MCF 10A (cell line): ENCODE measurements at regions not wholly inside any gene's neighbourhood (a gene's known extent, or its start where the extent isn't known, plus 50 kb on each side); places are given as distances from the start of the nearest gene placed in this dataset.

Source experiments
- BruUV-seq: library from RNA; stranded (reverse); fragments of 400-500 nt; replicated peaks from 2 replicates; lab custom pipeline; 2021; lab: Mats Ljungman, UMichigan
- CTCF ChIA-PET: fragments of 300-600 bp; sonication (Branson Sonifier 250); formaldehyde crosslinking; extraction: SDS; loops from one replicate; lab custom pipeline; 2021; ENCODE audit warnings: antibody characterized with exemption, inconsistent platforms; lab: Yijun Ruan, JAX
- POLR2A ChIA-PET: fragments of 300-600, 350-650 bp; sonication (Branson Sonifier 250); formaldehyde crosslinking; extraction: SDS; loops from one replicate; lab custom pipeline; 2020; ENCODE audit warnings: antibody characterized with exemption, inconsistent platforms; lab: Yijun Ruan, JAX
- DNase-seq: peaks from one replicate; pipeline ENCODE4 v3.0.0-alpha.2; 2018; ENCODE audit not compliant: unreplicated experiment
- H3K27ac Mint-ChIP-seq: one replicate; pipeline ENCODE4 v1.8.0; 2022; ENCODE audit warnings: mild to moderate bottlenecking, low read depth, mixed read lengths; ENCODE audit not compliant: unreplicated experiment
- H3K27me3 Mint-ChIP-seq: one replicate; pipeline ENCODE4 v1.8.0; 2022; ENCODE audit warnings: mixed read lengths; ENCODE audit not compliant: insufficient read depth, unreplicated experiment
- H3K36me3 Mint-ChIP-seq: one replicate; pipeline ENCODE4 v1.8.0; 2022; ENCODE audit warnings: mild to moderate bottlenecking, moderate library complexity, mixed read lengths; ENCODE audit not compliant: insufficient read depth, unreplicated experiment
- H3K4me1 Mint-ChIP-seq: one replicate; pipeline ENCODE4 v1.8.0; 2022; ENCODE audit warnings: mixed read lengths; ENCODE audit not compliant: insufficient read depth, unreplicated experiment
- H3K4me3 Mint-ChIP-seq: one replicate; pipeline ENCODE4 v1.8.0; 2022; ENCODE audit warnings: mild to moderate bottlenecking, moderate library complexity, mixed read lengths; ENCODE audit not compliant: unreplicated experiment
- H3K9me3 Mint-ChIP-seq: one replicate; pipeline ENCODE4 v1.8.0; 2022; ENCODE audit warnings: mixed read lengths; ENCODE audit not compliant: unreplicated experiment
- intact Hi-C: fragments of 100-400 bp; cut with micrococcal nuclease; formaldehyde crosslinking; loops from 2 replicates; pipeline ENCODE4 v1.14.1; 2022
- TF ChIP-seq, protein P1 (sequence below): fragments of 200-600 bp; IDR thresholded peaks from one replicate; pipeline ENCODE4 v1.8.0; 2022; ENCODE audit warnings: antibody characterized with exemption, mild to moderate bottlenecking; ENCODE audit not compliant: unreplicated experiment

DNA sequence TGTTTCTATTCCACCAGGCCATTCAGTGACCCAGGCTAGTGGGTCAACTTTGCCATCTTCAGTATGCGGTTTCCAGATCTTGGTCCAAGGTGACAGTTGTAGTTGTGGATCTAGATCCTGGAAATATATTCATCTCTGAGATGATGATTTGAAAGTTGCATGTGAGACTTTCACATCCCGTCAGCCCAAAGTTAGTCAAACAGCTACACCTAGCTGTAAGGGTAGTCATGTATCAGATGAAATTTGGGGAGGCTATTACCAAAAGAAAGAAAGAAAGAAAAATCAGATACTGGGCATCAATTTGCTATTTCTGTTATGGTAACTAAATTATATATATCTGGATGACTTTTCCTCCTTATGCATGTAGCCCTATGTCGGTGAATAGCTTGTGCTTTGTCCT, 259.4 kb upstream of the ARX start:
- peak; percentile 4 for DNase-seq
- H3K4me1 Mint-ChIP-seq, result no peaks in the 10 kb centered on the region
- intact Hi-C loops, result no loop called here
- no peaks in the 10 kb centered on the region for H3K36me3 Mint-ChIP-seq
- H3K4me3 Mint-ChIP-seq, result no peak overlapping the region
- CTCF ChIA-PET, result interaction anchor here (0.7 to 1.6 kb wide), 5 partner anchors 12 to 435 kb away, joined by 3 to 6 read pairs (median 3); no protein-coding TSS in a partner anchor
- TF ChIP-seq, protein P1, sequence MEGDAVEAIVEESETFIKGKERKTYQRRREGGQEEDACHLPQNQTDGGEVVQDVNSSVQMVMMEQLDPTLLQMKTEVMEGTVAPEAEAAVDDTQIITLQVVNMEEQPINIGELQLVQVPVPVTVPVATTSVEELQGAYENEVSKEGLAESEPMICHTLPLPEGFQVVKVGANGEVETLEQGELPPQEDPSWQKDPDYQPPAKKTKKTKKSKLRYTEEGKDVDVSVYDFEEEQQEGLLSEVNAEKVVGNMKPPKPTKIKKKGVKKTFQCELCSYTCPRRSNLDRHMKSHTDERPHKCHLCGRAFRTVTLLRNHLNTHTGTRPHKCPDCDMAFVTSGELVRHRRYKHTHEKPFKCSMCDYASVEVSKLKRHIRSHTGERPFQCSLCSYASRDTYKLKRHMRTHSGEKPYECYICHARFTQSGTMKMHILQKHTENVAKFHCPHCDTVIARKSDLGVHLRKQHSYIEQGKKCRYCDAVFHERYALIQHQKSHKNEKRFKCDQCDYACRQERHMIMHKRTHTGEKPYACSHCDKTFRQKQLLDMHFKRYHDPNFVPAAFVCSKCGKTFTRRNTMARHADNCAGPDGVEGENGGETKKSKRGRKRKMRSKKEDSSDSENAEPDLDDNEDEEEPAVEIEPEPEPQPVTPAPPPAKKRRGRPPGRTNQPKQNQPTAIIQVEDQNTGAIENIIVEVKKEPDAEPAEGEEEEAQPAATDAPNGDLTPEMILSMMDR, result no peak
- H3K27ac Mint-ChIP-seq, result no peak overlapping the region
- H3K9me3 Mint-ChIP-seq, result no peaks in the 10 kb centered on the region
- H3K27me3 Mint-ChIP-seq, result no peaks in the 10 kb centered on the region
- no TSS peak for BruUV-seq
- POLR2A ChIA-PET, result interaction anchor here (0.6 to 0.7 kb wide), 3 partner anchors 18 to 372 kb away, joined by 3 to 4 read pairs (median 3); no protein-coding TSS in a partner anchor

DNA sequence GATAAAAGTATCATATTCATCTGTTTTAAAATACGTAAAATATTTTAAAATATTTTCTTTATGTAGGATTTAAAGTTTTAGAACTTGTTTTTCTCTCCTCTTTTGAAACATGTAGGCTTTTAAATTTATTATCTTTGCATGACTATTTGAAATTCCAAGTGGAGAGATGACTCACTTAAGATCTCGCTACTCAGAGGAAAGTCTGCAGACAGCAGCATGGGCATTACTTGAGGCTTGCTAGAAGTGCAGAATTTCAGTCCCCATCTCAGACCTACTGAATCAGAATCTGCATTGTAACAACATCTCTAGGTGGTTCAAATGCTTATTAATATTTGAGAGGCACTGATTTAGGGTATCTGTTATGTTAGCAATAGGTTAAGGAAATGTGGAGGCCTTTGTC, 225.7 kb upstream of the ARX start:
- TF ChIP-seq, protein P1, result no peak
- no peak overlapping the region for H3K4me3 Mint-ChIP-seq
- BruUV-seq, result no TSS peak
- intact Hi-C loops, result no loop called here
- peaks cover 8% of the 10 kb centered on the region for H3K9me3 Mint-ChIP-seq
- no peaks in the 10 kb centered on the region for H3K4me1 Mint-ChIP-seq
- no peaks in the 10 kb centered on the region for H3K27me3 Mint-ChIP-seq
- peak; percentile 1 for DNase-seq
- POLR2A ChIA-PET, result no interaction called here
- no peak overlapping the region for H3K27ac Mint-ChIP-seq
- CTCF ChIA-PET, result interaction anchor here (0.6 kb wide), 1 partner anchor 734 kb away, joined by 3 read pairs; no protein-coding TSS in a partner anchor
- H3K36me3 Mint-ChIP-seq, result no peaks in the 10 kb centered on the region

DNA sequence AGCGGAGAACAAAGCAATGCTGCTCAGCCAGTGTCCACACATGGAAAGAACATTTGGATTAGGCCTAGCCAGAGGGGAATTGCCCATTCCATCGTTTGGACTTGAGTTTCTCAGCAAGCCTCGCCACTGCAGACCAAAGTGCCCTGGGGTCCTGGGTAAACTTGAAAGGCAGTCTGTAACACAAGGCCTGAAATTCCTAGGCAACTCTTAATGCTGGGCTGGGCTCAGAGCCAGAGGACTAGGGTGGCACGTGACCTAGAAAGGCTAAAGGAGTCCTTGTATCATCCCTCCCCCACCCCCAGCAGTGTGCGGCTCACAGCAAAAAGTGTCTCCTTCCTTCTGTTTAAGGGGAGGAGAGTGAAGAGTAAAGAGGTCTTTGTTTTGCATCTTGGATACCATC, 210.4 kb upstream of the ARX start:
- no peaks in the 10 kb centered on the region for H3K36me3 Mint-ChIP-seq
- H3K27me3 Mint-ChIP-seq, result no peaks in the 10 kb centered on the region
- no peak for DNase-seq
- H3K27ac Mint-ChIP-seq, result no peak overlapping the region
- intact Hi-C loops, result no loop called here
- H3K4me1 Mint-ChIP-seq, result no peaks in the 10 kb centered on the region
- TF ChIP-seq, protein P1, result no peak
- ChIA-PET POLR2A (no interaction called here), CTCF (no interaction called here)
- peaks cover 15% of the 10 kb centered on the region for H3K9me3 Mint-ChIP-seq
- BruUV-seq, result no TSS peak
- H3K4me3 Mint-ChIP-seq, result no peak overlapping the region

DNA sequence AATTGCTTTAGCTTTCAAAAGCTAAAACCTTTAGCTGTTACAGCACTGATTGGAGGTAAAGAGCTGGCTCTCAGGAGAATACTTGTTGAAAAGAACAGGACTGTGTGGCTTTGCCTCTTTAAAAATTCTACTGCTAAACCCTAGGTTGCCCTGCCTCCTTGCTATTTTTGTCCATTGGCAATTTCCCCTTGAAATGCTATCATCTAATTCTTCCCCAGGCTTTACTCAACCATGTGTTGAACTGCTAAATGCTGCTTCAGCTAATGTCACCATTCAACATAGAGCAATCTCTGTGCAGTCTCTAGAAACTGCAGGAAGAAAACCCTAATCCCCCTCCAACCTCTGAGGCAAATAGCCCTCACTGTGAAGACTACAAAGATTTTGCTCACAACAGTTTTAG, 203.7 kb upstream of the ARX start:
- TF ChIP-seq, protein P1, result no peak
- DNase-seq, result no peak
- ChIA-PET CTCF (interaction anchor here (0.6 kb wide), 1 partner anchor 544 kb away, joined by 3 read pairs; no protein-coding TSS in a partner anchor), POLR2A (no interaction called here)
- no peaks in the 10 kb centered on the region for H3K4me1 Mint-ChIP-seq
- H3K36me3 Mint-ChIP-seq, result no peaks in the 10 kb centered on the region
- no peak overlapping the region for H3K27ac Mint-ChIP-seq
- no TSS peak for BruUV-seq
- H3K4me3 Mint-ChIP-seq, result no peak overlapping the region
- intact Hi-C loops, result no loop called here
- H3K27me3 Mint-ChIP-seq, result no peaks in the 10 kb centered on the region
- H3K9me3 Mint-ChIP-seq, result peaks cover 9% of the 10 kb centered on the region
